ENCODE measurements at regions not wholly inside any gene's neighbourhood (a gene's known extent, or its start where the extent isn't known, plus 50 kb on each side); places are given as distances from the start of the nearest gene placed in this dataset.
"Not testable (repeated sequence)": the region's sequence is repeated elsewhere in the genome, so short reads cannot be mapped to it uniquely, and the experiment has no call there.

DNA sequence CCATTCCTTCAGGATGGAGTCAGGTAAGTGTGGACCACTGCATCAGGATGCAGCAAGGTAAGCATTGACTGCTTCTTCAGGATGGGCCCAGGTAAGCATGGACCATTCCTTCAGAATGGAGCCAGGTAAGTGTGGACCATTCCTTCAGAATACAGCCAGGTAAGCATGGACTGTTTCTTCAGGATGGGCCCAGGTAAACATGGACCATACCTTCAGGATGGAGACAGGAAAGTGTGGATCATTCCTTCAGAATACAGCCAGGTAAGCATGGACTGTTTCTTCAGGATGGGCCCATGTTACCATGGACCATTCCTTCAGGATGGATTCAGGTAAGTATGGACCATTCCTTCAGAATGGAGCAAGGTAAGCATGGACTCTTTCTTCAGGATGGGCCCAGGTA, 89.4 kb upstream of the SPACA7 start:
- not testable (repeated sequence) for DNase-seq

GRCh38 chr13:112320303-112320702, 55.9 kb upstream of the SPACA7 start:
- no peak for DNase-seq

- no peak for DNase-seq
Observed at GRCh38 chr13:112322557-112322956, 53.6 kb upstream of the SPACA7 start.

GRCh38 chr13:112324116-112324515, 52.0 kb upstream of the SPACA7 start:
- no peak for DNase-seq

GRCh38 chr13:112325142-112325808, 50.9 kb upstream of the SPACA7 start:
- no peak for DNase-seq

- no peak for DNase-seq
Observed at GRCh38 chr13:112325920-112326645, 50.1 kb upstream of the SPACA7 start.

Measured in NCI-H2227 treated with DMSO at 0.1 percent for 48 hours (cell line).